ENCODE measurements at regions not wholly inside any gene's neighbourhood (a gene's known extent, or its start where the extent isn't known, plus 50 kb on each side); places are given as distances from the start of the nearest gene placed in this dataset.

DNA sequence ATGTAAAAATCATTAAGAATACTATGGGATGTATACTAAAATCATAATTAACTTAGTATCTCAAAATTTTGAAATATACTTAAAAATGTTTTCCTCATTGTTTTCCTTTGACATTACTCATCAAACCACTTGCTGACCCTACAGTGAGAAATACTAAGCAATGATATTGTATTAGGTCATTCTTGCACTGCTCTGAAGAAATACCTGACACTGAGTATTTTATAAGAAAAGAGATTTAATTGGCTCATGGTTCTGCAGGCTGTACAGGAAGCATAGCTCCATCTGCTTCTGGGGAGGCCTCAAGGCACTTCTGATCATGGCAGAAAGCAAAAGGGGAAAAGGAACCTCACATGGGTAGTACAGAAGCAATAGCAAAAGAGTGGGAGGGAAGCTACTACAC lies 950.9 kb upstream of the CHORDC1 start:
- FAIRE-seq (no peak), DNase-seq (ENCODE audit: low spot score) (no peak)

DNA sequence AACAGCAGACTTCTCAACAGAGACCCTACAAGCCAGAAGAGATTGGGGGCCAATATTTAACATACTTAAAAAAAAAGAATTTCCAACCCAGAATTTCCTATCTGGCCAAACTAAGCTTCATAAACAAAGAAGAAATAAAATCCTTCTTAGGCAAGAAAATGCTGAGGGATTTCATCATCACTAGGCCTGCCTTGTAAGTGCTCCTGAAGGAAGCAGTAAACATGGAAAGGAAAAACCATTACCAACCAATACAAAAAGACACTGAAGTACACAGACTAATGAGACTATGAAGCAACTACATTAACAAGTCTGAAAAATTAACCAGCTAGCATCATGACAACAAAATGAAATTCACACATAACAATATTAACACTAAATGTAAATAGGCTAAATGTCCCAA lies 947.9 kb upstream of the CHORDC1 start:
- no peak for FAIRE-seq
- DNase-seq (ENCODE audit: low spot score): no peak

DNA sequence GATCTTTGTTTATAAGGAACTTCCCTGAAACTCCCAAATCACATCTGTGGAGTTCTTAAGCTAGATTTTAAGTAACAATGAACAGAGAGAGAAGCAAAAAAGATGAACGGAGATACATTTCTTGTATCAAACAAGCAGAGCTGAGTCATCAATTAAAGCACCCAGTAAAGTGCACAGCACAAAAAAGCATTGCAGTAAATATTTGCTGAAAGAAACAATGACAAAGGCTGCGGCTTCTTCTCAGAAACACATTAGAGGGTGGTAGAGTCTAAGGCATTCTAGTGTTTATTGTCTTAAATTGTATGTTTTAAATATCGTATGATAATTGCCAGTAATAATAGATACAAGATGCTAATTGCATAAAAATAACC lies 941.6 kb upstream of the CHORDC1 start:
- DNase-seq (ENCODE audit: low spot score) (no peak), FAIRE-seq (no peak)

DNA sequence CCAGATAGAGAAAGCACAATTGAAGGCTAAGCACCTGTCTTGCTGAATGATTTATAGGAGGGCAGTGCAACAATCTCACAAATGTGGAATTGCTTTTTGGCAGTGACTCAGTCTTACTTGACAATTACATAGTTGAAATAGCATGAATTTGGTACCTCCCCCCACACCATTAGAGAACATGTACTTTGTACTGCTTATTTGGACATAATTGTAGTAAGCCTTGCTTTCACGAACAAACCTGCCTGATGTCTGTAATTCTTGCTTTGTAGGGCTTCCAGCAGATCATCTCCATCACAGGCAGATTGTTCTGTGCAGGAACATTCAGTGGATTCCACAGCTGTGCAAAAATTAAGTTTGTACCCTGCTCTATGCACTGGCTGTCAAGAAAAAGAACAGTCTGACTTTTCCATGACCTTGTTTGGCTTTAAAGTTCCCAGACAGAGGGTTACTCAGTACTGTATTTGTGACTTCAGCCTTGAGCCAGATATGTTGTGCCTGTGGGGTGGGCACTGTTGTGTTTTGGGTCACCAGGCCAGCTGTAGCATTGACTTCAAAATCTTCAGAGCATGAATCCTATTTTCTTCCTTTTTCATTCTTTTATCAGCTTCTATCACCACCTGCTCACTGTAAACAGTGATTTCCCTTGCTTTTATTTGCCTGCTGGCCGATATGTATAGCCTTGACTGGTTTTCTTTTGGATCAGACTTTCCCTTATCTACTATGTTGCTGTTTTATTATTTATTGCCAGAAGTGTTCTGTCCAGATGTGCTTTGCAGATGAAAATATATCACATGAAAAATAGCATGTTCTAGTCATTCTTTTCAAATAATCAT lies 941.0 kb upstream of the CHORDC1 start:
- FAIRE-seq: no peak
- peak; percentile 48 for DNase-seq (ENCODE audit: low spot score)

DNA sequence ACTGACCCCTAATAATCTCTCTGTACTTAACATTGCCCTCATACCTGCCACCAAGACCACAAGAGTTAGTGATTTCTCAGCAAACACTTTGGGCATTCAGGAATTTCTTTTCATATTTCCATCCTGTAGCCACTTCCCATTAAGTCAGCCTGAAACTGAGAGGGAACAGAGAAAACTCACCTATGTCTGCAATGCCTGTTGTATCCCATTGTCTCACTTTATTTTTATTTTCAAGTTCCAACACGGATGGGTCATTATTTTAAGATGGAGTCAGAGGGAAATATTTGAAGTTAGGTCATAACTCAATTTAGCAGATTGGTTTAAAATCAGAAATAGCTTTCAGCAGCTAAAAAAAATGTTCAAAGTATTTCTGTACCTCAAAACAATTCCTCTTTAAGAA lies 937.8 kb upstream of the CHORDC1 start:
- DNase-seq (ENCODE audit: low spot score) (peak; percentile 10), FAIRE-seq (no peak)

DNA sequence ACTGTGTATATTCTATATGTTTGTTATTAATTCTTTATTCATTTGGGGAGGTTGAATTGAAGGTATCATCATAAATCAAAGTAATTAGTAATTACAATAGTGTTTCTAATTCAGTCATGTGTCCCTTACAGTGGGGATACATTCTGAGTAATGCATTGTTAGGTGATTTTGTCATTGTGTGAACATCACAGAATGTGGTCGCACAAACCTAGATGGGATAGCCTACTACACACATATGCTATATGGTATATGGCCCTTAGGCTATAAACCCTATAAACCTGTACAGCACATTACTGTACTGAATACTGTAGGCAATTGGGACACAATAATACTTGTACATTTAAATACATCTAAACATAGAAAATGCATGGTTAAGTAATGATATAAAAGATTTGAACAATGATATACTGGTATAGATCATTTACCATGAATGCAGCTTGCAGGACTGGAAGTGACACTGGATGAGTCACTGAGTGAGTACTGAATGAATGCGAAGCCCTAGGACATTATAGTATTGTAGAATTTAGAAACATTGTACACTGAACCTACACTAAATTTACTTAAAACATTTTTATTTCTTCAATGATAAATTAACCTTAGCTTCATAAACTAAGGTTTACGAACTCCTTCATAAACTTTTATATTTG lies 936.2 kb upstream of the CHORDC1 start:
- DNase-seq (ENCODE audit: low spot score) (peak; percentile 37), FAIRE-seq (peak; percentile 60)

DNA sequence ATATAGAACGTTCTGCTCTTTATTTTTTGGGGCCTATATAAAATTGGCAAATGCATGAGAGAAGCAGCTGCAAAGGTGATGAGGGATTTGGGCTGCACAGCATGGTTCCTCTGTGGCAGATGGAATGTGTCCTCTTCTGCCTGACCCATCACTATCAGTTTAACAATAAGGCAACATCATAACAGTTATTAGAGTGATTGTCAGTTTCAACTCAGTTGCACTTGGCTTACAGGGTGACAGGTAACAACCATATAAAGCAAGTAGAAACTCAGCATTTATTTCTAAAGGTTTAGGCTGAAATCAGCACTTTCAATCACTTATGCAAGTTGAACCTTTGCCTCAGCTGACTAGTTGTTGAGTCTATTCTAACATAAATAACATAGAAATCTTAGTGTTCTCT lies 935.4 kb upstream of the CHORDC1 start:
- DNase-seq (ENCODE audit: low spot score) (no peak), FAIRE-seq (no peak)

DNA sequence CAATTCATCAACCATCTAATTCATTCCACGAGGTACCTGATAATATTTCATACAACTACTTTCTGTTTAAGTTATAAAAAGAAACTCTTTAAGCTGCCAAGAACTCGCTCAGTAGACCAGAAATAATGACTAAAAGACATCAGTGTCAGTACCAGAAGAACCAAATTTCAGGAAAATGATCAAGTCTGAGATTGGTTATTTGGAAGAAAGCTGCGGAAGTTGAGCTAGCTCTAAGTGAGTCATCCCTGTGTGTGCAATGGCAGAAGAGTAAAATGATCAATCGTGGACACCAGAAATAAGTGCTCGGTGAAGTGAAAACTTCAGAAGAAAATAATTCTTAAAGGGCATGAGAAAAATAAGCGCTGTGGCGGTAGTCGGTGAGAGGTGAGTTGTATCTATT lies 933.2 kb upstream of the CHORDC1 start:
- FAIRE-seq: no peak

DNA sequence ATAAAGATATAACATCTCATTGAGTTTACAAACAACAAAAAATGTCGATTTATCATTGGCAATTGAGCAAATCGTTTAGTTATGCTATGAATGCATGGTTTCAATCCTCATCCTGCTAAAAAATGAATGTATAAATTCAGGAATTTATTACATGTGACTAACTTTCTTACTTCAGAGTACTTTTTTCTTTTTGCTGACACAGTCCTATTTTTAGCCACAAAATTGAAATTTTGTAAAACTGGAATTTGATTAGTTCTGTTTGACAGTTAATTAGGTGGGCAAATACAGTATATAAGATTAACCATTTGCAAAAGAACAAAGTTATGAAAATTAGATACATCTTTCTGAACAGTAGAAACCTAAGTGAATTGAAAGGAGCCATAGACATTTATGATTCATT lies 925.0 kb upstream of the CHORDC1 start:
- DNase-seq (ENCODE audit: low spot score) (no peak), FAIRE-seq (no peak)

More for the DNA sequence above, 933.2 kb upstream of the CHORDC1 start:
- DNase-seq (ENCODE audit: low spot score): no peak

DNA sequence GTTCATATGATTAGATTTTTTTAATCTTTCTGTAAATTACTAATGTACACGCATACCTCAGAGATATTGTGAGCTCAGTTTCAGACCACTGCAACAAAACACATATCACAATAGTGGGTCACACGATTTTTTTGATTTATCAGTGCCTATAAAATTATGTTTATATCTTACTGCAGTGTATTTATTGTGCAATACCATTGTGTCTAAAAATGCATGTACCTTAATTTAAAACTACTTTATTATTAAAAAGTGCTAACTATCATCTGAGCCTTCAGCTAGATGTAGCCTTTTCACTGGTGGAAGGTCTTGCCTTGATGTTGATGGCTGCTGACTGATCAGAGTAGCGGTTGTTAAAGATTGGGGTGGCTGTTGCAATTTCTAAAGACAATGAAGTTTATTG lies 918.8 kb upstream of the CHORDC1 start:
- DNase-seq (ENCODE audit: low spot score) (no peak), FAIRE-seq (no peak)

DNA sequence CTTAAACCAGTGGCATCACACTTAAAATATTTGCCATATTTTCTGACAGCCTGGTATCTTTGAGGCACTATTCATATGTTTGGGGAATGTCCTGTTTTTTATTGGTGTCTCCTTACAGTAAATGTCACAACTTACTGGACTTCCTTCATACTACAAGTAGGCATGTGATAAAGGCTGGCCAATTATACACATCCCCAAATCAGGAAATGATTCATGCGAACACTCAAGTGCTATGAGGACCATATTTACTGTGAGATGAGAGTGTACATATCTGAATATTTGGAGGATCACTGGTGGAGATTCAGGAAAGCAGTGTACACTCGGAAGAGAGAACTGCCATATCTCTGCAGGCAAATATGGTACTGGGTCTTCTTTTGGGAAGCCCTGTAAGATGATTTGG lies 913.8 kb upstream of the CHORDC1 start:
- no peak for DNase-seq (ENCODE audit: low spot score)
- FAIRE-seq: no peak

DNA sequence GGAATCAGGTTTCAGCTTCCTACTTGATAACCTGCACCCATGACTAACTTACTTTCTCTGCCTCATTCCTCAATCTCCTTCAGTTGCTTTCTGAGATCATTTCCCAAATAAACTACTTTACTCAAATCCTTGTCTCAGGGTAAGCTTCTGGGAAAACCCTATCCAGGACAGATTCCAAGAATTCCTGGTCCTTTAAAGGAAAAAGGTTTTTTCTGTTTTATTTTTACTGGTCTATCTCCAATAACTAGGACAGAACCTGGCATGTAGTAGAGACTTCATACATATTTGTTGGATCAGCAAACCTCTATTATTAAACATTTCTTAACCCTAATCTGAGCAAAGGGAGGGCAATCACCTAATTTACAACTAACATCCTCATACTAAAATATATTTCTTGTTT lies 910.5 kb upstream of the CHORDC1 start:
- DNase-seq (ENCODE audit: low spot score): no peak

DNA sequence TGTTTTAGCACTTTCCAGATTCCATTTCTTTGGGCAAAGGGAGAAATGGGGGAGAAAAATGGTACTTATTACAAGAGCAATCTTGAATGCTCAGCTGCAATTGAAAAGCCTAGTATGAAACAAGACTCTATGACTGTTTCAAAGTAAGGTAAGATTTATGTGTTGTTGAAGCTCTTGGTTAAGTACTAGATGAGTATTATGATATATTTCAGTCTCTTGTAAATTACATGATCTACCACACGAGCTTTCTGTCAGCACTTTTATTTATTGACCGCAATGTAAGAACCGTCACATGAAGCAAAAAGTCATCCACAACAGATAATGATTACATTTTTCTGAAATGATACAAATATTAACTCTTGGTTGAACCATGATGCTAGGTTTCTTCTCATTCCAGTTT lies 906.7 kb upstream of the CHORDC1 start:
- FAIRE-seq (no peak), DNase-seq (ENCODE audit: low spot score) (no peak)

More for the DNA sequence above, 910.5 kb upstream of the CHORDC1 start:
- FAIRE-seq: no peak

DNA sequence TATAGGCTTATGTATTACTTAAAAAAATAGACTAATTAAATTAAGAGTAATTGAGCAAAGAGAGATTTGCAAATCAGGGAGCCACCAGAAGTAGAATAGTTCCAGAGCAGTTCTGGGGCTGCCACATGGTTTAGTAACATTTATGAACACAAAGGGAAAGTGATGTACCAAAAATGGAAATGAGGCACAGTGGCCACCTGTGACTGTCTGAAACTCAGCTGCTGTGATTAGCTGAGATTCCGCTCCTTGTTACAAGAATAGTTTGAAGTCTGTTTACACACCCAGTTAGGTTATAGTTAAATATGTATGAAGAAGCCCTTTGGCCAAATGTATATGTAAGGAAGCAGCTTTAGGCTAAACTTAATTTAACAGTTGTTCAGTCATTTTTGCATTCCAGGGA lies 901.5 kb upstream of the CHORDC1 start:
- FAIRE-seq (no peak), DNase-seq (ENCODE audit: low spot score) (no peak)

DNA sequence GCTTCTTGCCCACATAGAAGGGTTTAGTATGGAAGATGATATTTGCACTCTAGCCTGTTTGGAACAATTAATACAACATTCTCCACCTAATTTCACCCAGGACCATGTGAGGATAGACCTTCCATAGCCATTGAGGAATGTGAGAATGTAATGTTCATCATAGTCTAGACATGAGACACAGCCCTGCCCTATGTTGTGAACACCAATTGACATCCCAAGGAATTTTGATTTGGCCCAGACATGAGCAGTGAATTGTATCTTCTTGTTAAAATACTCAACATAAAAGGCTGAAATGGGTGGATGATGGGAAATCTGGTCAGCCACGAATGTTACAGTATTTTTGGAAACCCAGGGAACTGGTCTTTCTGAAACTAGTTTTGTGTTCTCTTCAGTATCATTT lies 892.3 kb upstream of the CHORDC1 start:
- FAIRE-seq (no peak), DNase-seq (ENCODE audit: low spot score) (no peak)

DNA sequence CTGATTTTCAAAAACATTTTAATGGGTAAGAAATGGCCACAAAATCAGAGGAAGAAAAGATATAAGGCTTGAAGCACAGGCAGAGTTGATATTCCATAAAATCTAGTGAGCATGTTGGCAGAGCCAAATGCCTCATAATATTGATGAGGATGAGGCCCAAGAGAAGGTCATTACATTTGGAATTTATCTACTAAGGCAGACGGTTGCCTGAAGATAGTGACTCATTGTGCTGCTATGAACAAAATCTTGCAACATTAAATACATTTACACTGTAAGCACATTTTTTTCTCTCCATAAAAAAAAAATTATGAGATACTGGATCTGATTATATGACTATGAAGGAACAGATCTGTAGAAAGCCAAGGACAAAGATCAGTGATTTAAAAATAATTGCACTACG lies 881.4 kb upstream of the CHORDC1 start:
- DNase-seq (ENCODE audit: low spot score): peak; percentile 60
- FAIRE-seq: peak; percentile 52

DNA sequence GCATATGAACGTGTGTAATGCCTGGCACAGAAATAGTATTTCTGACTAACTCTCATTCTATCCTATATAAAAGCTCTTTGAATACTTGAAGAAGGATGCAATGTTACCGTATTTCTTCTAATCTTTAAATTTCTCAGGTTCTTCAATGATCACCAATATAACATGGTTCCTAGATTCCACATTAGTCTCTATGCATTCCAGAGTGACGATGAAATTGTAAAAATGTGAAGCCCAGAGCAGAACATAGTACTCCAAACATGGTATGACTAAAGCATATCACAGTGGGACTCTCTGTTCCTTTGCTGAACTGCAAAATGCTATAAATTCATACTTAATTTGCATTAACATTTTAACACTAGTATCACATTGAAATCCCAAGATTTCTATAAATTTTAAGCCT lies 877.6 kb upstream of the CHORDC1 start:
- FAIRE-seq: no peak
- DNase-seq (ENCODE audit: low spot score): peak; percentile 51

DNA sequence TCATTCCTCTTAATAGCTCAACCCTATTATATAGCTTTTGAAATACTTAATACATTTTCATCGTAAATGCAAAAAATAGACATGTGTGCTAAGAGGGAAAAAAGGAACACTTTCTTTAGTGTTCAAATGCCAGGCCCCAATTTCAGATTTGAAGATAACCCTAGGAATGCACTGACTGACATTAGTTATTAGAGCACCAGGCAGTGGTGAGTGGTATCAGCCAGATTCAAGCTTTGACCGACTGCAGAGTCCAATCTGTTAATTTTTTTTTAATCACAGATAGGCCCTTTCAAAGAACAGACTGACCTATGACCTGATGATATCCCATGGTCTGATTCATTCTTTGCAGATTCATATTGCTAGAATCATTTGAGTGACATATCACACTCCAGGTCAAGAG lies 874.2 kb upstream of the CHORDC1 start:
- FAIRE-seq: no peak
- DNase-seq (ENCODE audit: low spot score): no peak

DNA sequence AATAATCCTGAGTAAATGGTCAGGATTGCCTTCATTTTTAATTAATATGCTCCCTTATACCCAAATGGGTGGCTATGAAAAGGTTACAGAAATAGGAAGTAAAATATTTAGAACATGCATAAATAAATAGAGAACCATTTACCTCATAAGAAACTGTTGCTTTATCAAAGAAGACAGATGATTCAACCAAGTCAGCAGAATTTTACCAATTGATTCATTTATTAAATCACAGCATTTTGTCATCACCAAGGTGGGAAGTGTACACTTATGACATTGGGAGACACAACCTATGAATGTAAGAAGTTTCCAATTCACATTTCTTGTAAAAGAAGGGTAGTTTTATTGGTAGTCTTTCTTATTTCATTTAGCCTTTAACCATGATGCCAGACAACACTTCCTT lies 870.3 kb upstream of the CHORDC1 start:
- FAIRE-seq: no peak
- DNase-seq (ENCODE audit: low spot score): no peak

DNA sequence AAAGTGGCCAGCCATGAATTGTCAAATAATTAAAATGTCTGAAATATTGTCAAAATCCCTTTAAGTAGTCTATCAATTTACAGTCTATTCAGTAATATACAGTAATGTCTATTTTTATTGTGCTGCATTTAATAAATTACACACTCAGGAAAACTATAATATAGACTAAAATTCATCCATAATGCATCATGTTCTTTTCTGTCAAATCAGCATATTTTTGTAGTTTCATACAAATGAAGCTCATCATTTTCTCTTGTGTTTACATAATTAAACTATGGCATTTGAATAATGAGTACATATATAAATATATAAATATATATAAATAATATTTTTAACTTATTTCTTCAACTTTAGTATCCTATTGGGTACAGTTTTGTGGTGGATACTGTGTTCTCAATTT lies 868.7 kb upstream of the CHORDC1 start:
- no peak for DNase-seq (ENCODE audit: low spot score)
- no peak for FAIRE-seq

DNA sequence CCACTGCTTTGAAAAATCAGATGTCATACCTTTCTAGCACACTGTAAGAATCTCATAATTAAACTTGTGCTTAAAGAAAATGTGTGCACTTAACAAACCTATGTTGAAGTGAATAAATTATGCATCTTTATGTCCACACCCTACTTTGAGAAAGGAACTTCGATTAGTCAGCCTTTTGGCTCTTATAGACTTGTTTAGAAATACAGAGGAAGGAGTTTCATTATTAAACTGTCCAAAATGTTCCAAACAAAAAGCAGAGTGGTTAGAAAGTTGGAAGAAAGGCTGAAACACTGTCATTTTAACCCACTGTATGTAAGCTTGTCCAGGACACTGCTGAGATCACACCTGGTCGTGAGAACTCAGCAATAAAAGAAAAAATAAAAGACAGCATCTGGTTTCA lies 863.2 kb upstream of the CHORDC1 start:
- DNase-seq (ENCODE audit: low spot score) (no peak), FAIRE-seq (no peak)

DNA sequence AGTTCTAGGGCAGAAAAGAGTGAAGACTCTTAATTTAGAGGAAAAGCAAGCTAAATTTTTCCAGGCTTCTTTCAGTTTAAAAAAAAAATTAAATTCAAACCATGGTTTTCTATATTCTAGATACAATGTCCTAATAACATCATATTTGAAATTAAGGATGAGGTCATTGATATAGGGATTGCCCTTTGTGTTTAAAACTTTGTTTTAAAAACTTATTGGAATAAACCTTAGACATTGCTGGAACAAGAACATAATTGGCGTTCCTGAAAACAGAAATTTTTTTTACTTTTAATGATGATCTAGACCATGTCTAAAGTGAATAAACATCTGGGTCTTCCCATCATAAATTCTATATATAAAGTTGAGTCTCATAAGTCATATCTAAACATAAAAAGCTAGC lies 859.4 kb upstream of the CHORDC1 start:
- DNase-seq (ENCODE audit: low spot score) (no peak), FAIRE-seq (no peak)

DNA sequence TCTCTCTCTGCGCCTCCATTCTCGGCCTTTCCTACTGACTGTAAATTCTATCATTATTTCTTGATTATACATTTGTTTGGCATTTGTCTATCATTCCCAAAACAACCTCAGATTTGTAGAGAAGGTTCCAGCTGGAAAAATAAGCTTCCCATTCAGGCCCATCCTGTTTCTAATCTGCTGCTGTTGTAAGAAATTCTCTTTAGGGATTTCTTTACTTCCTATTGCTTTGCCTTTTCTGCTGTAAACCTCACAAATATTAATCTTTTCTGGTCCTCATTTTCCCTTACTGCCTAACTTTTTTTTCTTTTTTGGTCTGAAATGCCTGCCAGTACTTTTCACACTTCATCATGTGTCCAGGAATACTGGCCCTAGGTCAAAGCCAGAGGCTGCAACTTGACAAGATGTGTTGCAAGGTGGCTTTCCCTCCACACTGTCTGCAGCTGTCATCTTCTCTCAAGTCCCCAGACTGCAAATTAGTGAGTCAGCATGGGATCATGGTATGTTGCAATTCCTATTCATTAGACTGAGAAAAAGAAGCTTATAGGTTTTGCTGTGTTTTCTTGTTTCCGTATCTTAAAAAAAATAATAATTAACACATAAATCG lies 858.7 kb upstream of the CHORDC1 start:
- FAIRE-seq (no peak), DNase-seq (ENCODE audit: low spot score) (no peak)

Data from RCC 7860 (cell line).